Psoas muscle (tissue), 7 donors: ENCODE measurements at regions not wholly inside any gene's neighbourhood (a gene's known extent, or its start where the extent isn't known, plus 50 kb on each side); places are given as distances from the start of the nearest gene placed in this dataset.

Source experiments
- ATAC-seq, 4 donors: fragments of 200-7000 bp; cut with Tn5 transposase; one replicate each; pipeline ENCODE4 v1.9.1; 2020; ENCODE audit warnings: moderate library complexity in 3 of 4, mild to moderate bottlenecking in 2 of 4
- DNase-seq, 2 donors: peaks; one replicate each; pipeline ENCODE4 v3.0.0-alpha.2; 2020
- H3K27ac ChIP-seq: fragments of 200-600 bp; one replicate; pipeline ENCODE4 v1.8.0; 2022
- H3K27me3 ChIP-seq, 3 donors: fragments of 200-600 bp in 1 of 3; one replicate each; pipeline versions ENCODE4 v1.6.1 to v1.8.0; 2013 to 2022; ENCODE audit warnings: low read length in 2 of 3, mild to moderate bottlenecking in 2 of 3, moderate library complexity in 1 of 3; ENCODE audit not compliant: insufficient read depth in 3 of 3
- H3K36me3 ChIP-seq, 2 donors: fragments of 200-600 bp in 1 of 2; one replicate each; pipeline versions ENCODE4 v1.6.1 to v1.8.0; 2013 to 2022; ENCODE audit warnings: low read depth in 1 of 2, mild to moderate bottlenecking in 1 of 2, moderate library complexity in 1 of 2; ENCODE audit not compliant: insufficient read depth in 1 of 2
- H3K4me1 ChIP-seq: fragments of 200-600 bp; one replicate; pipeline ENCODE4 v1.8.0; 2022
- H3K4me3 ChIP-seq: fragments of 200-600 bp; one replicate; pipeline ENCODE4 v1.8.0; 2022; ENCODE audit warnings: mild to moderate bottlenecking
- H3K9me3 ChIP-seq: fragments of 200-600 bp; one replicate; pipeline ENCODE4 v1.8.0; 2022
- CTCF ChIP-seq: fragments of 200-600 bp; IDR thresholded peaks from one replicate; pipeline ENCODE4 v1.8.0; 2022; ENCODE audit warnings: antibody characterized with exemption
- WGBS, 3 donors: extraction: QIAGEN DNeasy Blood & Tissue Kit; methylation state at CpG; one replicate each; pipeline versions ENCODE4 v1.1.6 to v1.1.7; 2013; 5-methylcytosine and 5-hydroxymethylcytosine counted together
- intact Hi-C, 2 donors: fragments of 100-400 bp; cut with DNase I; formaldehyde crosslinking; loops; one replicate each; pipeline versions ENCODE4 v1.11.0 to v1.14.2; 2022
- donor health status: healthy with polysubstance abuse.
- donor health status: DM: no; HTN: no; CAD: no; lungs with moderate emphysema.
- donor health status: Bipolar disorder and iron deficiency.
- donor health status: healthy.
- donor health status: DM: yes; HTN: yes; CAD: no.
- donor health status: DM: no; HTN: no; CAD: no.
- donor health status: DM: yes; HTN: yes; CAD: no.

DNA sequence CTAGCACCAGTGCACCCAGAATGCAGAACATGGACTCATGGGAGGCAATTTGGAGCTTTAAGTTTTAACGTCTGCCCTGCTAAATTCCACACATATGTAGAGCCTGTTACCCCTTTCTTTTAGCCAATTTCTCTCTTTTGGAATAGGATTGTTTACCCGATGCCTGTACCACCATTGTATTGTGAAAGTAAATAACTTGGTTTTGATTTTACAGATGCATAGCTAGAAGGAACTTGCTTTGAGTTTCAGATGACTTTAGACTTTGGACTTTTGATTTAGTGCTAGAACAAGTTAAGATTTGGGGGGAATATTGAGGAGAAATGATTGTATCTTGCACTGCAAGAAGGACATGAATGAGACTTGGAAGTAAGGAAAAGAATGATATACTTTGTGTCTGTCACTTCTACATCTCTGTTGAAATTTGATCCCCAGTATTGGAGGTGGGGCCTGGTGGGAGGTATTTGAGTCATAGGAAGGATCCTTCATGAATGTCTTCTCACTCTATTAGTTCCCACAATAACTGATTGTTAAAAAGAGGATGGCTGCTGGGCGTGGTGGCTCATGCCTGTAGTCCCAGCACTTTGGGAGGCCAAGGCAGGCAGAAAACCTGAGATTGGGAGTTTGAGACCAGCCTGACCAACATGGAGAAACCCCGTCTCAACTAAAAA lies 794.8 kb upstream of the LCORL start:
- H3K4me3 ChIP-seq, result no peak overlapping the region
- DNase-seq (no peak), ATAC-seq (no peak)
- intact Hi-C loops, result no loop called here
- no peaks in the 10 kb centered on the region for H3K9me3 ChIP-seq
- H3K36me3 ChIP-seq, result no peaks in the 10 kb centered on the region
- no peaks in the 10 kb centered on the region for H3K27me3 ChIP-seq
- no peaks in the 10 kb centered on the region for H3K4me1 ChIP-seq
- 86 to 92% (median 87%) methylated on average over 4 of the region's 4 CpGs for WGBS, 3 donors
- no peak for TF ChIP-seq CTCF
- H3K27ac ChIP-seq, result no peak overlapping the region

GRCh38 chr4:18815779-18816173 lies 794.2 kb upstream of the LCORL start:
- Histone ChIP-seq H3K9me3 (no peaks in the 10 kb centered on the region), H3K4me3 (no peak overlapping the region), H3K27me3 (no peaks in the 10 kb centered on the region), H3K27ac (no peak overlapping the region), H3K36me3 (no peaks in the 10 kb centered on the region), H3K4me1 (no peaks in the 10 kb centered on the region)
- intact Hi-C loops, result no loop called here
- TF ChIP-seq CTCF, result no peak
- no peak for ATAC-seq
- DNase-seq, result no peak
- WGBS, 3 donors, result 77 to 89% (median 87%) methylated on average over 3 of the region's 3 CpGs

- ATAC-seq (no peak), DNase-seq (no peak)
- Histone ChIP-seq H3K27ac (no peak overlapping the region), H3K9me3 (no peaks in the 10 kb centered on the region), H3K4me3 (no peak overlapping the region), H3K27me3 (no peaks in the 10 kb centered on the region), H3K4me1 (no peaks in the 10 kb centered on the region), H3K36me3 (no peaks in the 10 kb centered on the region)
- no peak for TF ChIP-seq CTCF
- 59 to 87% (median 81%) methylated on average over 3 of the region's 3 CpGs for WGBS, 3 donors
- intact Hi-C loops, result no loop called here
These were observed 793.7 kb upstream of the LCORL start for GRCh38 chr4:18815081-18815778.

GRCh38 chr4:18813771-18814170 lies 792.2 kb upstream of the LCORL start:
- Histone ChIP-seq H3K9me3 (no peaks in the 10 kb centered on the region), H3K4me3 (no peak overlapping the region), H3K27ac (no peak overlapping the region), H3K27me3 (no peaks in the 10 kb centered on the region), H3K36me3 (no peaks in the 10 kb centered on the region), H3K4me1 (no peaks in the 10 kb centered on the region)
- no peak for ATAC-seq
- TF ChIP-seq CTCF, result no peak
- intact Hi-C loops, result no loop called here
- DNase-seq, result no peak

DNA sequence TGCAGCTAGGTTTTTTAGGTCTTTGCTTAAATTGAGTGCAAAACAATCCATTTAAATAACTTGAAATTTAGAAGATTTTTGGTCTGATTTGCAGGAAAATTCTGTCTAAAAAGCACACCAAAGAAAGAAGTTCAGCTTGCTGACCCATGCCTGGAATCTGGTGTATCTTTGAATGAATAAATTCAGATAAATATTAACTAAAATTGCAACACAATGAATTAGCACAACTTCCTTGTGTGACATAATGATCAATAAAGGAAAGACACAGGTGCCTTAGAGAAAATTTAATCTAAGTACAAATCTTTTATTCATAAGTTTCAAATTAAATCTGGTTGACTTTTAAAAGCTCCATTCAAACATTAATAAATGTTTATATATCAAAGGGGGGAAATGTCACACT lies 791.5 kb upstream of the LCORL start:
- no peaks in the 10 kb centered on the region for H3K4me1 ChIP-seq
- DNase-seq (no peak), ATAC-seq (no peak)
- no peak for TF ChIP-seq CTCF
- no peaks in the 10 kb centered on the region for H3K27me3 ChIP-seq
- intact Hi-C loops, result no loop called here
- no peaks in the 10 kb centered on the region for H3K36me3 ChIP-seq
- H3K9me3 ChIP-seq, result no peaks in the 10 kb centered on the region
- no peak overlapping the region for H3K4me3 ChIP-seq
- no peak overlapping the region for H3K27ac ChIP-seq
